GM19035 (cell line): ENCODE measurements at regions not wholly inside any gene's neighbourhood (a gene's known extent, or its start where the extent isn't known, plus 50 kb on each side); places are given as distances from the start of the nearest gene placed in this dataset.

Experiments
- ATAC-seq: cut with Tn5 transposase; IDR thresholded peaks from one replicate; pipeline ENCODE4 v1.9.1; 2021; ENCODE audit not compliant: unreplicated experiment

GRCh38 chr6:101202867-101203374 lies 190.6 kb upstream of the GRIK2 start:
- no peak for ATAC-seq

- no peak for ATAC-seq
Observed at GRCh38 chr6:101203664-101204063, 189.8 kb upstream of the GRIK2 start.

DNA sequence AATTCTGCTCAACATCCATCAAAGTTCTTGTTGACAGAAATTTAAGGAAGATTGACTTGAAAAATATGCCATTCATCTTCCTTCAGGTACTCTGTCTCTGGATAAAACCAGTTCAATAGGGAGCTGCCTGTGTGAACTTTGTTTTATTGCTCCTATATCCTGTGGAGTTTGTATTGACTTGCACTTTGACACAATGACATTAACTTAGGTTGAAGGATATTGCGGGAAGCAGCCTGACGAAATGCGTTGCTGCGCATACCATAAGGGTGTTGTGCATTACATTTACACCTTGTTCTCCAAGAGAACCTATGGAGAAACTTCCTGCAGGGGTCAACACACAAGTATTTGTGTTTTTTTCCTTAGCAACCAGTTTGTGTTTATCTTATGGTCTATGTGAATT lies 185.4 kb upstream of the GRIK2 start:
- no peak for ATAC-seq

DNA sequence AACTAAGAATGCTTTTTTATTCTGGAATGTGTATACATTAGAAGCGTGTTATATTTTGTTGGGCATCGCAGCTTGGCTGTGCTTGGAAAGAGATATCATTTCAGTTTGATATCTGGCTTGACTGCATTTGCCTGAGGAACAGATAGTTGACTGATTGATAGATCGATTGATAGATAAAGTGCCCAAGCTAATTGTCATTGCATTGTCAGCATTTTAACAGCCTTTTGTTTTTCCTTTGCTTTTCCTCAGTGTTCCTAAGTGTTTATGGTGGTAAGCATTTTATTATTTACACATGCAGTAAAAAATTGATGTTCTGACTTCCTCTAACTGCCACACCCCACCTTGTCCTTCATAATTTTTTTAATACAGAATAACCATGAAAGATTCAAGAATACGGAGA lies 180.9 kb upstream of the GRIK2 start:
- no peak for ATAC-seq

GRCh38 chr6:101222007-101222406 lies 171.5 kb upstream of the GRIK2 start:
- ATAC-seq = no peak

DNA sequence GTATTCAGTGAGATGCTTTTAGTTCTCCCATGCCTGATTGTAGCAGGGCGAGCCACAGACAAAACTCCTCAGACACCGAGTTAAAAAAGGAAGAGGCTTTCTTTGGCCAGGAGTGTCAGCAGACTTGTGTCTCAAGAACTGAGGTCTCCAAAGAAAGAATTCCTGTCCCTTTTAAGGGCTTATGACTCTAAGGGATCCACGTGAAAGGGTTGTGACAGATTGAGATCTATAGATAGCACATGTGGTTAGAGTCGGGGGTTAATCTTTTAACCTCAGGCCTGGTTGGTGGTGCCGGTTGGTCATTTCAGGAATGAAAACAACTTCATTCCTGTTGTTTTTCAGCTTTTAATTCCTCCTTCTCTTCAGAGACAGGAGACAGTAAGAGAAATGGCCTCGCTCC lies 168.8 kb upstream of the GRIK2 start:
- no peak for ATAC-seq

DNA sequence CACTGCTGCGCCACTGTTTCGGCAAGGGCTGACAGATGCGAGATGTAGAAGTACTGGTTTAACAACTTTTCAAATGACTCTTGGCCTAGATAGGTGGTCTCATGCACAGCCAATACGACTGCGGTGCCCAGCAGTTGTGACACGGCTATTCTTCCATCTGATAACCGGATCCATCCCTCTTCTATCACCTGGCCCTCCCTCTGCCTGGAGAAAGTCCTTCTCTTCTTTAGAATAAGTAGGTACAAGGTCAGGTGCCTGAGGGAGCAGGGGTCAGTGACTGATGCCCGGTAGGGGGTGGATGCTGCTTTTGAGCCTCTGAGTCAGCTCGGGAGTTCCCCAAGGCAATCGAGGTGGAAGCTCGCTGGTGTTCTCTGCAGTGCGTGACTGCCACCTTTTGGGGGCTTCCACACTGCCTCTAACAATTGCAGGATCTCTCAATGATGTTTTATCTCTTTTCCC lies 166.8 kb upstream of the GRIK2 start:
- no peak for ATAC-seq

GRCh38 chr6:101230866-101231265 lies 162.6 kb upstream of the GRIK2 start:
- no peak for ATAC-seq

DNA sequence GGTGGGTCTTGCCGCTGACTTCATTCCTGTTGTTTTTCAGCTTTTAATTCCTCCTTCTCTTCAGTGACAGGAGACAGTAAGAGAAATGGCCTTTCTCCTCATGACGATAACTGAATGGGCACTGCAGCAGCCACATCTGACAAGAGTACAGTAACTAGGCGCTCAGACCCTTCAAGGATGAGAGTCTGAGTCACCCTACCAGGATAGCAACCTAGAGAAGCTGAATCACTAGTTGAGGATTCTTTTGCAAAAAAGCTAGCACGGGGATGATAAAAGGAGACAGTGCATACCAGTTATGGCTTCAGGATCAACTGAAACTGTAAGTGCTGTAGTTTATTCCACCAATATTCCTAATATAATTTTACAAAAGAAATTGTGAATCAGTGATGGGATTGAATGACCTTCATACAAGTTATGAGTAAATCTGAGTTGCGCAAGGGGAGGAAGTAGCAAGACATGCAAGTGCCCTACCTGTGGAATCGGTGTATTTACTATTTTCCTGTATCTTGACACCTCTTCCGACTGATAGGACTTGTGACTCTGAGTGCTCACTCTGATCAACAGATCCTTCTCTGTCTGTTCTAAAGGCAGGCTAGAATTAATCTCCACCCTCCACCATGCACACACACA lies 161.8 kb upstream of the GRIK2 start:
- no peak for ATAC-seq

- no peak for ATAC-seq
Observed at GRCh38 chr6:101232961-101233360, 160.5 kb upstream of the GRIK2 start.

DNA sequence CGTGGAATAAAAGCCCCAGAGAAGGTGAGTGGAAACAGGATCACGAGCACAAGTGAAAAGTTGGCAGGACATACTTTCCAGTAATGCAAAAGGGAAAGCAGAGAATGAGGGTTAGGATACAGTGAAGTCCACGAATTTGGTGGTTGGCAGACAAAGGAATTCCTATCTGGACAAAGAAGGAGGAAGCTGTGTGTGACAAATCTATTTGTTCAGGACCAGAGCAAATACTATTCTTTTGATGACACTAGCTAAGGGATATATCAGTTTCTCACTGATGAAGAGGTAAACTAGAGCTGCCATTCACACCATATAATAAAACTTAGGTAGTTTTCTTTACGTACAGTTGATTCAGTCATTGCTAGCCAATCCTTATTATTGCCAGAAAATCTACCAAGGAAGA lies 156.8 kb upstream of the GRIK2 start:
- no peak for ATAC-seq

- no peak for ATAC-seq
Observed at GRCh38 chr6:101241442-101241841, 152.1 kb upstream of the GRIK2 start.

- no peak for ATAC-seq
Observed at GRCh38 chr6:101249470-101249869, 144.0 kb upstream of the GRIK2 start.

GRCh38 chr6:101257163-101257562 lies 136.3 kb upstream of the GRIK2 start:
- ATAC-seq = no peak

DNA sequence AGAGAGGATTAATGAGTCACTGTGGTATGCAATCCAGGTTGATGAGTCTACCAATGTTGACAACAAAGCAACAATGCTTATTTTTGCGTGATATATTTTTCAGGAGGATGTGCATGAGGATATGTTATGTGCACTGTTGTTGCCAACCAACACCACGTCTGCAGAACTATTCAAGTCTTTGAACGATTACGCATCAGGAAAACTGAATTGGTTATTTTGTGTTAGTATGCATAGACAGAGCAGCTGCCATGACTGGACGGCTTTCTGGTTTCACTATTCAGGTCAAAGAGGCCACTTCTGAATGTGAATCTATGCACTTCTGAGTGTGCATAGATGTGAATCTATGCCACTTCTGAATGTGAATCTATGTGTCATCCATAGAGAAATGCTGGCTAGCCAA lies 134.0 kb upstream of the GRIK2 start:
- ATAC-seq = no peak

DNA sequence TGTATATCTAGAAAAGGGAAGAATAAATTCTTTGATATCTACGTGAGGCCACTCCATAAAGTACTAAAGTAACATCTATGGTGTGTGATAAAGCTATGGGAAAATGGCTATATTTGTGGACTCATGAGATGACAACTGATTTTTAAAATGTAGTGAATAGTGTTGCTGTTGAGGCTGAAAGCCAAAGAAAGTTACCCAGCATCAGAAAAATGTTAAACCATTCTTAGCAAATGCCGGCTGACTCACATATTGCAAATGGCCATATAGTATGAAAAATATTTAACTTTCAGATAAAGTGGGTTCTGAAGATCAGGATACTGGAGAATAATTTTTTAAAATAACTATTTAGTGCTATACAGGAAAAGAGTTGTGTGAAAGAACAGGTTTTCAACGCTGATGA lies 129.9 kb upstream of the GRIK2 start:
- no peak for ATAC-seq

DNA sequence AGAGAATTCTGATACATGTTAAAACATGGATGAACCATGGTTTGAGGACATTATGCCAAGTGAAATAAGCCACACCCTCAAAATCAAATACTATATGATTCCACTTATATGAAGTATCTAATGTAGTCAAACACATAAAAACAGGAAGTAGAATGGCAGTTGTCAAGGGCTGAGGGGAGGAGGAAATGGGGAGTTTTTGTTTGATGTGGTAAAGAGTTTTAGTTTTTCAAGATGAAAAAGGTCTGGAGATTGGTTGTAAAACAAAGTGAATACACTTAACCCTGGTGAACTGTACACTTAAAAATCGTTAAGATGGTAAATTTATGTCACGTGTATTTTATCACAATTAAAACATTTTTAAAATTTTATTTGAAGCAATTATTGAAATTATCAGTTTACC lies 127.4 kb upstream of the GRIK2 start:
- no peak for ATAC-seq

GRCh38 chr6:101268541-101268940 lies 125.0 kb upstream of the GRIK2 start:
- no peak for ATAC-seq

GRCh38 chr6:101275251-101275650 lies 118.3 kb upstream of the GRIK2 start:
- ATAC-seq = no peak

DNA sequence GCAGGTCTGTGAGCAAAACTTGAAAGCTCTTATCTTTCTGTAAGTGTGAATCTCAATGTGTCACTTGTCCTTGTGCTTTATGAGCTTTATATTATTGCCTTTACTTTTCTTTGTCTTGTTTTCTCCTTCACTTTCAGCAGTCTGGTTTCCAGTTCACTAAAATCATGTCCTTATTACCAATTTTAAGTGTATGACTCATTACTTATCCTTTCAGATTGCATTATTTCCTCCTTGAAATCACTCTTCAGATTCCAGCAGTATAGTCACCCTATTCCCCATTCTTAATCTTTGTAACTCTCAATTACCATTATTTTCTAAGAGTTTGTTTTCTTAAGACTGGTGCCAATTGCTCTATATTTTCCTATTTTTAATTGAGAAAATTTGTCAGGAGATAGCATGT lies 117.4 kb upstream of the GRIK2 start:
- no peak for ATAC-seq

DNA sequence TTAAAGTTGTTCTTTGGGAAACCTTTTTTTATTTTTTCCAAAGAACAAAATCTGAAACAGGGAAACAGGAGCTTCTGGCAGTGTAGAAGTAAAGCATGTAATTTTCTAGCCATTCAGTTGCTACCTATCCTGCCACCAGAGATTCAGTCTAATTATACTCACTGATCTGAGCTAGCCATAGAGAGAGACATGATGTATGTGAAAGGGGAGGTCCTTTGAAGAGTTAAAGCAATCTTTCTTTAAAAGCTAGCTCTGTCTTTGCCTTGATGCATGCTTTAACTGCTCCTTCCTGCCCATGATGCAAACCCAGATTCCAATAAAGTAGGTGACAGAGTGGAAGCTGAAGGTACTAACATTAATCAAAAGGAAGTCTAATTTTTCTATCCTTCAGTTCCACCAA lies 114.1 kb upstream of the GRIK2 start:
- no peak for ATAC-seq

DNA sequence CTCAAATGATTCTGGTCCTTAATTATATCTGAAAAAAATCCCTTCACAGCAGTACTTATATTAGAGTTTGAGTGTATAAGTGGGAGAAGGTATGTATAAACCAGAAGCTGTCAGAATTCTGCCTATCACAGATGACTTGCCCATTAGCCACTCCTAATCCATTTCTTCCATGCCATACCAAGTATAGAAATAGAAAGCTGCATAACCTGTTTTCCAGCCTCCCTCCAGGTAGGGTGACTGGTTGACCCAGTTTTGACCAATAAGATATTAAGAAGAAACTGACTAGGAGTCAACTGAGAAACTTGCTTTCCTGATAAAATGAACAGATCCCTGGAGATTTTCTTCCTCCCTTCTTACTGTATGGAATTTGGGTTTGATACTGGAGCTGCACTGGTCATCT lies 112.2 kb upstream of the GRIK2 start:
- no peak for ATAC-seq

DNA sequence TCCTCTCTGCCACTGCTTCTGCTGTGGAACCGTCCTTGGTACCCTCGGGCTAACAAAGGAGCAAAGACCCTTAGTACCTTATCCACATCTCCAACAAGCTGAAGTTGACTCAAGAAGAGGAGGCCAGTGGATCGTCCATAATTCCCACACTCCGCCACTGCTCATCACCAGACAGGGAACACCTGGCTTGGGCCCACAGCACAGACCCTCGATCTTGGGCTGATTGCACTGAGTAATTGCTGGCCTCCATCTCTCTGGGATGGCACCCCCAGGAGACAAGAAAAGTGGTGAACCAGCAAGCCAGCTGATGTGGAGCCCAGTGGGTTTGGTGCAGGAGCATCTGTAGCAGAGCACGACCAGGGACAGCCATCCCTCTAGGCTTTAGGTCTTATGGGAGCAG lies 109.4 kb upstream of the GRIK2 start:
- no peak for ATAC-seq
